GM23338 (cell line): ENCODE measurements at regions not wholly inside any gene's neighbourhood (a gene's known extent, or its start where the extent isn't known, plus 50 kb on each side); places are given as distances from the start of the nearest gene placed in this dataset.

Experiments used
- CREB1 ChIP-seq: fragments of 250-450 bp; sonication (Bioruptor Pico); IDR thresholded peaks from 2 replicates; pipeline ENCODE4 v1.5.0; 2020; ENCODE audit warnings: low read depth, mild to moderate bottlenecking, moderate library complexity
- EZH2 ChIP-seq: fragments of 200-600 bp; sonication (generic); IDR thresholded peaks from one replicate; pipeline ENCODE4 v1.8.0; 2017; ENCODE audit warnings: antibody characterized with exemption, mild to moderate bottlenecking, low read depth; ENCODE audit not compliant: unreplicated experiment
- JUNB ChIP-seq: IDR thresholded peaks from one replicate; pipeline ENCODE4 v1.6.1; 2016; ENCODE audit warnings: antibody characterized with exemption; ENCODE audit not compliant: unreplicated experiment
- POLR2AphosphoS5 ChIP-seq: IDR thresholded peaks from 2 replicates; pipeline ENCODE4 v1.6.1; 2016; ENCODE audit warnings: antibody characterized with exemption, low read depth
- ZNF331 ChIP-seq: fragments of 250-450 bp; sonication (Bioruptor Pico); IDR thresholded peaks from 2 replicates; pipeline ENCODE4 v1.5.0; 2020; ENCODE audit warnings: low read depth, mild to moderate bottlenecking, moderate library complexity
- TF ChIP-seq, protein P1 (sequence below), 2 experiments: fragments of 200-600 bp in 1 of 2; sonication (generic) in 1 of 2; conservative IDR thresholded peaks; 2 replicates each; pipeline versions ENCODE4 v1.5.1 to v1.6.1; 2016 to 2017; ENCODE audit warnings: antibody characterized with exemption in 2 of 2, low read depth in 2 of 2, mild to moderate bottlenecking in 2 of 2, moderate library complexity in 1 of 2
- TF ChIP-seq, protein P2 (sequence below): IDR thresholded peaks from one replicate; pipeline ENCODE4 v1.6.1; 2018; ENCODE audit warnings: antibody characterized with exemption; ENCODE audit not compliant: unreplicated experiment
- TF ChIP-seq, protein P3 (sequence below): IDR thresholded peaks from 2 replicates; pipeline ENCODE4 v1.6.1; 2016; ENCODE audit warnings: antibody characterized with exemption

DNA sequence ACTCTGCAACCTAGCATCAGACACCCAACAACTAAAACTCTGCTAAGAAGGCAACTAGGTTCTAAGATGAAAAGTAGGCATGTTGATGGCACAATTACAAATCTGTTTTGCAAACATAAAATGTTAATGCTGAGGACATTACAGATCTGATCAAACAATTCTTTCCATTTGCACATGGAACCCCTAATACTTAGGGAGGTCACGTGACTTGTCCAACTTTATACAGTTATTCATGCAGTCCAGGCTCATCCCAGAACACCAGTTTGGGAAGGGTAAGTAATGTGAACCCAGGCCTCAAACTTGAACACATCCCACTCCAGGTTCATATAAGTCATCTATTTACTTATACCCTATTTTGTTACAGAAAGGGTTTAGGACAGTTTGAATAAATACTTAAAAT, 247.2 kb downstream of the HACE1 start:
- TF ChIP-seq, protein P1, sequence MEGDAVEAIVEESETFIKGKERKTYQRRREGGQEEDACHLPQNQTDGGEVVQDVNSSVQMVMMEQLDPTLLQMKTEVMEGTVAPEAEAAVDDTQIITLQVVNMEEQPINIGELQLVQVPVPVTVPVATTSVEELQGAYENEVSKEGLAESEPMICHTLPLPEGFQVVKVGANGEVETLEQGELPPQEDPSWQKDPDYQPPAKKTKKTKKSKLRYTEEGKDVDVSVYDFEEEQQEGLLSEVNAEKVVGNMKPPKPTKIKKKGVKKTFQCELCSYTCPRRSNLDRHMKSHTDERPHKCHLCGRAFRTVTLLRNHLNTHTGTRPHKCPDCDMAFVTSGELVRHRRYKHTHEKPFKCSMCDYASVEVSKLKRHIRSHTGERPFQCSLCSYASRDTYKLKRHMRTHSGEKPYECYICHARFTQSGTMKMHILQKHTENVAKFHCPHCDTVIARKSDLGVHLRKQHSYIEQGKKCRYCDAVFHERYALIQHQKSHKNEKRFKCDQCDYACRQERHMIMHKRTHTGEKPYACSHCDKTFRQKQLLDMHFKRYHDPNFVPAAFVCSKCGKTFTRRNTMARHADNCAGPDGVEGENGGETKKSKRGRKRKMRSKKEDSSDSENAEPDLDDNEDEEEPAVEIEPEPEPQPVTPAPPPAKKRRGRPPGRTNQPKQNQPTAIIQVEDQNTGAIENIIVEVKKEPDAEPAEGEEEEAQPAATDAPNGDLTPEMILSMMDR (conservative IDR thresholded peaks at IDR 0.05; ENCODE audit: low read depth in 2 of 2) = no peak
- TF ChIP-seq, protein P2, sequence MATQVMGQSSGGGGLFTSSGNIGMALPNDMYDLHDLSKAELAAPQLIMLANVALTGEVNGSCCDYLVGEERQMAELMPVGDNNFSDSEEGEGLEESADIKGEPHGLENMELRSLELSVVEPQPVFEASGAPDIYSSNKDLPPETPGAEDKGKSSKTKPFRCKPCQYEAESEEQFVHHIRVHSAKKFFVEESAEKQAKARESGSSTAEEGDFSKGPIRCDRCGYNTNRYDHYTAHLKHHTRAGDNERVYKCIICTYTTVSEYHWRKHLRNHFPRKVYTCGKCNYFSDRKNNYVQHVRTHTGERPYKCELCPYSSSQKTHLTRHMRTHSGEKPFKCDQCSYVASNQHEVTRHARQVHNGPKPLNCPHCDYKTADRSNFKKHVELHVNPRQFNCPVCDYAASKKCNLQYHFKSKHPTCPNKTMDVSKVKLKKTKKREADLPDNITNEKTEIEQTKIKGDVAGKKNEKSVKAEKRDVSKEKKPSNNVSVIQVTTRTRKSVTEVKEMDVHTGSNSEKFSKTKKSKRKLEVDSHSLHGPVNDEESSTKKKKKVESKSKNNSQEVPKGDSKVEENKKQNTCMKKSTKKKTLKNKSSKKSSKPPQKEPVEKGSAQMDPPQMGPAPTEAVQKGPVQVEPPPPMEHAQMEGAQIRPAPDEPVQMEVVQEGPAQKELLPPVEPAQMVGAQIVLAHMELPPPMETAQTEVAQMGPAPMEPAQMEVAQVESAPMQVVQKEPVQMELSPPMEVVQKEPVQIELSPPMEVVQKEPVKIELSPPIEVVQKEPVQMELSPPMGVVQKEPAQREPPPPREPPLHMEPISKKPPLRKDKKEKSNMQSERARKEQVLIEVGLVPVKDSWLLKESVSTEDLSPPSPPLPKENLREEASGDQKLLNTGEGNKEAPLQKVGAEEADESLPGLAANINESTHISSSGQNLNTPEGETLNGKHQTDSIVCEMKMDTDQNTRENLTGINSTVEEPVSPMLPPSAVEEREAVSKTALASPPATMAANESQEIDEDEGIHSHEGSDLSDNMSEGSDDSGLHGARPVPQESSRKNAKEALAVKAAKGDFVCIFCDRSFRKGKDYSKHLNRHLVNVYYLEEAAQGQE = no peak
- TF ChIP-seq EZH2 (no peak), ZNF331 (CRISPR knock-in tag) (no peak), JUNB (no peak), CREB1 (no peak), POLR2AphosphoS5 (no peak)
- TF ChIP-seq, protein P3, sequence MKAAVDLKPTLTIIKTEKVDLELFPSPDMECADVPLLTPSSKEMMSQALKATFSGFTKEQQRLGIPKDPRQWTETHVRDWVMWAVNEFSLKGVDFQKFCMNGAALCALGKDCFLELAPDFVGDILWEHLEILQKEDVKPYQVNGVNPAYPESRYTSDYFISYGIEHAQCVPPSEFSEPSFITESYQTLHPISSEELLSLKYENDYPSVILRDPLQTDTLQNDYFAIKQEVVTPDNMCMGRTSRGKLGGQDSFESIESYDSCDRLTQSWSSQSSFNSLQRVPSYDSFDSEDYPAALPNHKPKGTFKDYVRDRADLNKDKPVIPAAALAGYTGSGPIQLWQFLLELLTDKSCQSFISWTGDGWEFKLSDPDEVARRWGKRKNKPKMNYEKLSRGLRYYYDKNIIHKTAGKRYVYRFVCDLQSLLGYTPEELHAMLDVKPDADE = no peak
